RWPE2 (cell line): ENCODE measurements at regions not wholly inside any gene's neighbourhood (a gene's known extent, or its start where the extent isn't known, plus 50 kb on each side); places are given as distances from the start of the nearest gene placed in this dataset.

Experiments used
- ATAC-seq: fragments of 200-7000 bp; cut with Tn5 transposase; 3 replicates; pipeline ENCODE4 v1.9.1; 2021; ENCODE audit warnings: low read depth
- DNase-seq: peaks from one replicate; pipeline ENCODE4 v3.0.0-alpha.2; 2020; ENCODE audit warnings: low spot score
- H3K27ac ChIP-seq: fragments of 450-650 bp; 2 replicates; pipeline ENCODE4 v1.5.1; 2017; ENCODE audit warnings: mild to moderate bottlenecking; ENCODE audit not compliant: poor library complexity, severe bottlenecking
- H3K27me3 ChIP-seq: fragments of 250-450 bp; sonication (Bioruptor Pico); 2 replicates; pipeline ENCODE4 v1.5.1; 2021; ENCODE audit warnings: mild to moderate bottlenecking, moderate library complexity; ENCODE audit not compliant: insufficient read depth, poor library complexity, severe bottlenecking
- H3K36me3 ChIP-seq: fragments of 250-450 bp; sonication (Bioruptor Pico); 2 replicates; pipeline ENCODE4 v1.5.1; 2020; ENCODE audit warnings: low read depth, mild to moderate bottlenecking, moderate library complexity
- H3K4me1 ChIP-seq: fragments of 250-450 bp; sonication (Bioruptor Pico); 2 replicates; pipeline ENCODE4 v1.5.1; 2021; ENCODE audit warnings: mild to moderate bottlenecking, moderate library complexity; ENCODE audit not compliant: insufficient read depth, poor library complexity, severe bottlenecking
- H3K4me3 ChIP-seq: fragments of 250-450 bp; sonication (Bioruptor Pico); 2 replicates; pipeline ENCODE4 v1.5.1; 2021; ENCODE audit warnings: mild to moderate bottlenecking, moderate library complexity; ENCODE audit not compliant: severe bottlenecking
- H3K9me3 ChIP-seq: fragments of 250-450 bp; sonication (Bioruptor Pico); 2 replicates; pipeline ENCODE4 v1.5.1; 2021; ENCODE audit warnings: mild to moderate bottlenecking, moderate library complexity; ENCODE audit not compliant: severe bottlenecking
- CTCF ChIP-seq: fragments of 450-650 bp; IDR thresholded peaks from one replicate; pipeline ENCODE4 v1.5.1; 2017; ENCODE audit warnings: mild to moderate bottlenecking, moderate library complexity; ENCODE audit not compliant: poor library complexity, severe bottlenecking

- DNase-seq (no peak), ATAC-seq (0 out of 3 replicates have a peak, but pooled peaks have one; percentile 15)
- Histone ChIP-seq H3K27me3 (no peaks in the 10 kb centered on the region), H3K36me3 (no peaks in the 10 kb centered on the region), H3K4me1 (peaks cover 3% of the 10 kb centered on the region), H3K4me3 (no peak overlapping the region), H3K9me3 (no peaks in the 10 kb centered on the region), H3K27ac (no peak overlapping the region)
- TF ChIP-seq CTCF: no peak
Measured at GRCh38 chr1:21366288-21366687, 73.6 kb upstream of the NBPF3 start.

- Histone ChIP-seq H3K4me3 (no peak overlapping the region), H3K27me3 (no peaks in the 10 kb centered on the region), H3K4me1 (peaks cover 3% of the 10 kb centered on the region), H3K36me3 (no peaks in the 10 kb centered on the region), H3K9me3 (no peaks in the 10 kb centered on the region), H3K27ac (no peak overlapping the region)
- DNase-seq (no peak), ATAC-seq (no peak)
- no peak for TF ChIP-seq CTCF
Measured at GRCh38 chr1:21365036-21365435, 74.8 kb upstream of the ECE1 start.

DNA sequence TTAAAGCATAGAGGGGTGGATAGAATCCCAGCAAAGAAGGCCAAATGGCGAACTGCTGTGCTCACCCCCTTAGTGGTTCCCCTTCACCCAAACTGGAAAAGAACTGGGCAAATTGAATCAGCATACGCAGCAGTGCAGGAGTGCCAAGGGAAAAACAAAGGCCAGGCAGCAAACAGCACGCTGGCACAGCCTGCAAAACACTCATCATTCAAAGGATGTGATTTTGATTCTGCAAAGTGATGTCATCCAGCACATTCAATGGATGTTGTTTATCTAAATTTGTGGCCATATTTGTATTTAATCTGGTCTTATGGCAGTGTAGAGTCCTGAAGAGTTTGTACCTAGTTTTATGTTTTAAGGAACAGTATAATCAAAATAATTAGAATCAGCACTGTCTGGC lies 71.8 kb upstream of the ECE1 start:
- Histone ChIP-seq H3K4me1 (peaks cover 3% of the 10 kb centered on the region), H3K4me3 (no peak overlapping the region), H3K27me3 (no peaks in the 10 kb centered on the region), H3K27ac (no peak overlapping the region), H3K9me3 (no peaks in the 10 kb centered on the region), H3K36me3 (no peaks in the 10 kb centered on the region)
- no peak for TF ChIP-seq CTCF
- DNase-seq (no peak), ATAC-seq (no peak)

DNA sequence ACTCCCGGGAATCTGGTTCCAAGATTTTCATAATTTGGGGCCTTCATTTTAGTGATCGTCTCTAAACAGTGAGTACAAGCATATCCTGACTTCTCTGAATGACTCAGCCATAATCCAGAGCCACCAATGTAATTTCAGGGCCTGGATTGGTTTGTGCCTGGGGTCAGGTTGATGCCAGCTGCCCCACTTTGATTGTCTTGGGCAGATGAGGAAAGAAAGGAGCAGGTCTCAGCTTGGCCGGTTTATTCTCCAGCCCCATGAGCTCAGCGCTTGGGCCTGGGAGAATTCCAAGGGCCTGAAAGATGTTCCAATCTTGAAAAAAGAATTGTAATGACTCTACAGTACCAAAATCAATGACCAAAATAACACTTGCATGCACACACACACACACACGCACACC lies 71.2 kb upstream of the ECE1 start:
- no peak for TF ChIP-seq CTCF
- Histone ChIP-seq H3K27ac (no peak overlapping the region), H3K36me3 (no peaks in the 10 kb centered on the region), H3K27me3 (no peaks in the 10 kb centered on the region), H3K9me3 (no peaks in the 10 kb centered on the region), H3K4me1 (peaks cover 3% of the 10 kb centered on the region), H3K4me3 (no peak overlapping the region)
- DNase-seq: no peak
- ATAC-seq: no peak

GRCh38 chr1:21357161-21357560 lies 66.9 kb upstream of the ECE1 start:
- TF ChIP-seq CTCF: no peak
- H3K4me3 ChIP-seq: no peak overlapping the region
- DNase-seq: no peak
- no peaks in the 10 kb centered on the region for H3K36me3 ChIP-seq
- no peaks in the 10 kb centered on the region for H3K4me1 ChIP-seq
- H3K9me3 ChIP-seq: no peaks in the 10 kb centered on the region
- no peak overlapping the region for H3K27ac ChIP-seq
- ATAC-seq: no peak
- H3K27me3 ChIP-seq: no peaks in the 10 kb centered on the region
